ENCODE measurements at regions not wholly inside any gene's neighbourhood (a gene's known extent, or its start where the extent isn't known, plus 50 kb on each side); places are given as distances from the start of the nearest gene placed in this dataset.

DNA sequence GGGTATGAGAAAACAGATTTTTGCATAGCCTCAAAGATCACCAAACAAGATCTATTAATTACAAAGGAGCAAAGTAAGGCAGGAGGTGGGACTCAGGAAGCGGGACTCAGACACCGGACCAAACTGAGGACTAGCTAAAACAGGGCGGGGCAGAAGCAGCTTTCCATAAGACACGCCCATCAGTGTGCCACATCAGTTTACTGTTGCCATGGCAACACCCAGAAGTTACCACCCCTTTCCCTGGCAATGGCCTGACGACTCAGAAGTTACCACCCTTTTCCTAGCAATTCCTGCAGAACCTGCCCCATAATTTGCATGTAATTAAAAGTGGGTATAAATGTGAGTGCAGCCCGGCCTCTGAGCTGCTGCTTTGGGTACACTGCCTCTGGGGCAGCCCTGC, 173.9 kb downstream of the SHANK2 start:
- H3K79me1 ChIP-seq (ENCODE audit: low read depth, low read length): peaks cover 2% of the 10 kb centered on the region; the same call in 1 of the 2 replicates
- no peak overlapping the region for H2AFZ ChIP-seq (ENCODE audit: low read length)
- FAIRE-seq (no peak), DNase-seq (ENCODE audit: low read depth in 1 of 2, low spot score in 2 of 2) (no peak)
- peaks cover 0 to 4% (median 0%) of the 10 kb centered on the region in 4 experiments; a peak in 2 of 7 replicates for H3K4me1 ChIP-seq (replicated peaks in 1 of 4; ENCODE audit: control insufficient read depth in 3 of 4, insufficient read depth in 4 of 4, low read length in 3 of 4)
- no peak overlapping the region for H3K4me3 ChIP-seq (ENCODE audit: extremely low read depth in 1 of 4, insufficient read depth in 2 of 4, low read depth in 3 of 4, low read length in 4 of 4)
- WGBS, 2 experiments (ENCODE audit: extremely low coverage in 1 of 2, insufficient coverage in 1 of 2, insufficient read length in 1 of 2, insufficient replicate concordance in 2 of 2, low coverage in 1 of 2, low lambda C conversion rate in 2 of 2, missing lambda C conversion rate in 1 of 2): 81% methylated on average over 6 of the region's 6 CpGs; no CpG with 5 or more reads in 1 of the 2 experiments
- H2BK15ac ChIP-seq (ENCODE audit: low read length): no peak overlapping the region
- H3K14ac ChIP-seq (ENCODE audit: insufficient read length): no peak overlapping the region
- no peak overlapping the region for H2AK5ac ChIP-seq (ENCODE audit: low read depth, low read length)
- POLR2A ChIA-PET (ENCODE audit: partially characterized antibody): interaction anchor here (0.6 kb wide), 1 partner anchor 260 kb away, joined by 3 read pairs; no protein-coding TSS in a partner anchor
- H4K8ac ChIP-seq (ENCODE audit: extremely low read depth, insufficient read depth, low read length): no peak overlapping the region
- no peak overlapping the region for H2BK12ac ChIP-seq (ENCODE audit: low read depth, low read length)
- H4K91ac ChIP-seq (replicated peaks; ENCODE audit: insufficient read length, low read length): no peak overlapping the region
- no peak overlapping the region for H3K56ac ChIP-seq (replicated peaks; ENCODE audit: insufficient read length, low read depth, low read length)
- H3K9ac ChIP-seq (replicated peaks in 1 of 4; ENCODE audit: extremely low read depth in 1 of 4, low read depth in 3 of 4, low read length in 3 of 4): no peak overlapping the region
- peaks cover 2 to 12% of the 10 kb centered on the region in 2 experiments for H4K20me1 ChIP-seq (replicated peaks in 1 of 2; ENCODE audit: control insufficient read depth in 1 of 2, insufficient read depth in 2 of 2, low read length in 2 of 2)
- no peak overlapping the region for H3K4ac ChIP-seq (replicated peaks; ENCODE audit: insufficient read length, low read depth, low read length)
- CTCF ChIA-PET (ENCODE audit: partially characterized antibody): interaction anchor here (0.7 to 2.5 kb wide), 6 partner anchors 9 to 293 kb away, joined by 3 to 7 read pairs (median 4); no protein-coding TSS in a partner anchor
- H3K23ac ChIP-seq (ENCODE audit: insufficient read length): no peak overlapping the region
- no peaks in the 10 kb centered on the region for H3K27me3 ChIP-seq (replicated peaks in 1 of 4; ENCODE audit: control insufficient read depth in 3 of 4, extremely low read depth in 1 of 4, insufficient read depth in 3 of 4, low read length in 3 of 4)
- H2BK120ac ChIP-seq (replicated peaks; ENCODE audit: low read depth, low read length): no peak overlapping the region
- no peak overlapping the region for H2BK5ac ChIP-seq (ENCODE audit: low read depth, low read length)
- no peak overlapping the region for H4K5ac ChIP-seq (ENCODE audit: insufficient read length, low read depth, low read length)
- H3K79me2 ChIP-seq (ENCODE audit: control insufficient read depth in 1 of 2, insufficient read depth in 2 of 2, low read length in 2 of 2): no peaks in the 10 kb centered on the region; a peak in 1 of 4 replicates
- no peaks in the 10 kb centered on the region for H3K23me2 ChIP-seq (ENCODE audit: low read depth, low read length)
- H2BK20ac ChIP-seq (ENCODE audit: low read length): no peak overlapping the region
- no peak overlapping the region for H3K18ac ChIP-seq (ENCODE audit: extremely low read depth, low read length)
- H3K27ac ChIP-seq (ENCODE audit: low read depth, low read length): no peak overlapping the region
- H3K36me3 ChIP-seq (ENCODE audit: control insufficient read depth in 2 of 4, insufficient read depth in 4 of 4, low read length in 3 of 4): peaks cover 0 to 6% (median 2%) of the 10 kb centered on the region in 4 experiments; a peak in 1 of 8 replicates
- H3K9me3 ChIP-seq (ENCODE audit: insufficient read depth in 2 of 2, low read depth in 1 of 2, low read length in 1 of 2): peaks cover 3 to 6% of the 10 kb centered on the region in 2 experiments; a peak in 2 of 4 replicates
- no peak overlapping the region for H3K4me2 ChIP-seq (ENCODE audit: insufficient read depth in 1 of 2, low read depth in 2 of 2, low read length in 2 of 2)
- no peak for TF ChIP-seq CBX8 (IDR thresholded peaks at IDR 0.05; ENCODE audit: borderline replicate concordance, low read depth, low read length)

Measured in H1 (cell line).